ENCODE measurements at regions not wholly inside any gene's neighbourhood (a gene's known extent, or its start where the extent isn't known, plus 50 kb on each side); places are given as distances from the start of the nearest gene placed in this dataset.

GRCh38 chr2:120679526-120679925 lies 56.1 kb upstream of the GLI2 start:
- no peak for TF ChIP-seq CTCF (IDR thresholded peaks at IDR 0.05; ENCODE audit: low read length)
- no peak for TF ChIP-seq EZH2 (IDR thresholded peaks at IDR 0.05; ENCODE audit: borderline replicate concordance, low read length)

Measured in OCI-LY1 (cell line).